ENCODE measurements at regions not wholly inside any gene's neighbourhood (a gene's known extent, or its start where the extent isn't known, plus 50 kb on each side); places are given as distances from the start of the nearest gene placed in this dataset.

GRCh38 chr4:10977534-10977933 is 293.0 kb upstream of the CLNK start:
- DNase-seq: no peak

GRCh38 chr4:10974371-10974770 is 289.8 kb upstream of the CLNK start:
- DNase-seq: no peak

DNA sequence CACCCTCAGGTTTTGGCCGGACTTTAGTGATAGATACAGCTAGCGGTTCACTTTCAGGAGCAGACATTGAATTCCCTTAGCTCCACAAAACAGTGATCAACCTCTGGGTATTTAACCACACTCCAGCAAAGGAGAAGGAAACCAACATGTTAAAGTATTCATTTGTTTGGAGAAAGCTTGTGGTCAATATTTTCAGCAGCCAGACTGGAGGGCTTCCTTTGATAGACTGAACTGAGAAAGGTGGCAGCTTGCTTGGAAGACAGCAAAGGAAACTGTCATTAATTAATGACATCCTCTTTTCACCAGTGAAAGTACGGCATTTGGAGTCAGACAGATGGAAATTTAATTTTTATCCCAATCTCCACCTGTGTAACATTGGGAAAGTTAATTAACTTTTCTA is 289.1 kb upstream of the CLNK start:
- DNase-seq: no peak

DNA sequence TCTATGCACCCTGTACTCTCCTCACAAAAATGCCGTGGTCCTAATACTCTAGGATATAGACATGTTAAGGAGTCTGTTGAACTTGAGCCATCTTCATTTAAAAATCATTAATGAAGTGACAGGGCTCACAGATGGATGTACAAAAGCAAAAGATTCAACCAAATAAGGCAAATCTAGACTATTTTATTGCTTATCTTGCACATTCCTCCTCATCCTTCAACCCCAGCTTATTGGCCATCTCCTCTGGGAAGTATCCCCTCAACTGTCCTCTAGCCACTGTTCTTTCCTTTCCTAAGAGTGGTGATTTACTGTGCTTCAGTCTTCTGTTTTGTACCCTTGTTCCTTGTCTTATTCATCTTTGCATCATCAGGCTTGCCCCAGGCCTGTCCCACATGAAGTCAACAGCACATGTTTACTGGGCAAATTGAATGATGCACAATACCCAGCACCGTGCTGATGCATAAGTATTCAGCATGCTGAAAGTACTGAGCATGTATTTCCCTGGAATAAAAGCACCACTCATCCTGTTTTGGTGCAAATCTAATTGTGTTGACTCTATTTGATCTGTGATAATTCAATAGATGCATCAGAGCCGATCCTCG is 287.3 kb upstream of the CLNK start:
- no peak for DNase-seq

DNA sequence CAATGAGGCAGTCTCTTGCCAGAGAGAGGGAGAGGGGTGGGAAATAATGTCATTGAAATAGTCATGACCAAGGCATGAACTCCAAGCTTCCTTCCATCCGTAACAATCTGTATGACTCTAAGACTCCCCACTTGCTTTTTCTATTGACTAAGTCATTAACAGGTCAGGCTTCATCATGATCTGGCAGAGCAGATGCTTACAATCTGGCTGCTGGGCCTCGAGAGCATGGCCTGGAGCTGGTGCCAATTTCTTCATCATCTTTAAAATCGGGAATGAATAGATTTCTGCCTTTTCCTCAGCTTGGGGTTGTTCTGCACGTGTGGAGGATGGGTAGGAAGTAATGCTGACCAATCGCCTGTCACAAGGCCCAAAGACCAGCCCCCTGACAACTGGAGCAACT is 280.6 kb upstream of the CLNK start:
- no peak for DNase-seq

GRCh38 chr4:10963958-10964703 is 279.6 kb upstream of the CLNK start:
- DNase-seq: no peak

DNA sequence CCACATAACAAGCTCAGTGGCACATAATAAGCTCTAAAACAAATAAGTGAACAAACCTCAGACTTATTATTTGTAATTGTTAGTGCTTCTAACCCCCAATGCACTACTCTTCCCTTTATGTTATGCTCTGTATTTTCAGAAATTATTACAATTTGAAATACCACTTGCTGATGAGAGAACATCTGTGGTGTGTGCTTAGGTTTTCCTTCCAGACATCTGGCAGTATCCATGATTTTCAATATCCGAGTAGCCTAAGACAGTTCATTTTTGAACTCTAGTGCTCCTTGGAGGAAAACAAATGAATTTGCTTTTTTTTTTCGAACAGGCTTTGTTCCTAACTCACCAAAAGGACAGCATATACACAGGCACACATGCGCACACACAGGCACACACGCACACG is 278.7 kb upstream of the CLNK start:
- no peak for DNase-seq

DNA sequence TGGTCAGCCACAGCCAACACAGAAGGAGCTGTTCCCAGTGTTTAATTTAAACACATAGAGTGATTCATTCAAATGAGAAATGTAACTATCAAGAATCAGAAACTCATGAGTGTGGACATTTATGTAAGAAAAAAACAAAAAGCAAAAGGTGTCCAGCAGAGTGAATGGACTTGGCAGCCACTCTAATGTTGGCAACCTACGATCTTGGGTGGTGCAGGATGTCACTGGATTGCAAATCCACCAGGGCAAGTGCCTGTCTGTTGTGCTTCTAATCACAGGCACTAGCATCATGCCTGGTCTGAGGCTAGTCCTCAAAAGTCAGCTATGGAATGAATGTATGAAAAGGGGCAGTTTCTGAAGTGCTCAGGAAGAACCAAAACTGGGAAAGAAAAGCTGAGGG is 277.7 kb upstream of the CLNK start:
- DNase-seq: no peak

GRCh38 chr4:10960389-10960788 is 275.8 kb upstream of the CLNK start:
- DNase-seq: peak; percentile 43

DNA sequence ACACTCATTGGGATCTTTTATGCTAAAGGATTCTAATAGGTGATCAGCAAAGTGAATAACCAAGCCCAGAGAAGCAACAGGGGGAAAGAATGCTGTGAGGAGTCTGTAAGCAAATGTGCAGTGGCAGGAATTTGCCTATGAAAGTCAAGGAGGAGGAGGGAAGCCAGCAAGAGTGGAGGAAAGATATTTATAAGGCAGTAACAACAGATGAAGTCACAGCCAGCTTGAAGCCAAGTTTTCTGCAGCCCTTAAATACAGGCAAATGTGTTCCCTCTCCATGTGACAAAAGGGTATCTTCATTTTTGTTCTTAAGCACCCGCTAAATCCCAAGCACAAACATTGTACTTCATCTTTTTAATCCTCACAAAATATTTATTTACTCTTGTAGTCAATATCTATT is 275.0 kb upstream of the CLNK start:
- no peak for DNase-seq

DNA sequence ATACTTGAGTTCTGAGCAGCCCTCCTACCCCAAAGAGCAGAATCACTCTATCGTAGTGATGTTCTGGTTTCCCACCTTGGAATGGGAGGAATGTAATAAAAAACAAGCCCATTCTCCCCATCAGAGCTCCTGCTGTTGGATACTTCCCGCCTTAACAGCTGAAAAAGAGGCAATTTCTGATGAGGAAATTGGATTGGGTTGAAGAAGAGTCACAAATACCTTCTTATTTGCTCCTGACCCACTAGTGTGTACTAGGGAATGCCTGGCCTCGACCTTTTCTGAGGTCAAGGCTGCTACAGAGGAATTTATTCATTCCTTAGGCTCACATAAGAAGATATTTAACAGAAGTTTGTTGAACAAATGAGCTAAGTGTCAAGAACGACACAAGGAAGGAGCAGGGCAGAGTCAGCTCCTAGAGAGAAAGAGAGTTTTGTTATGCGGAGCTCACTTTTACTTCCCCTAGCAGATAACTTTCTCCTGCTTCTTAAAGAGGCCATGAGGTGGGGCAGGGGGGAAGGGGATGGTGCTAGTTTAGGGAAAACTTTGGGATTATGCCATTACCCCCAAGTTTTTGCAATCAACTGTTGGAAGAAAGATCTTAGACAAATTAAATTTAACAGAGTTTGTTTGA is 273.8 kb upstream of the CLNK start:
- no peak for DNase-seq

DNA sequence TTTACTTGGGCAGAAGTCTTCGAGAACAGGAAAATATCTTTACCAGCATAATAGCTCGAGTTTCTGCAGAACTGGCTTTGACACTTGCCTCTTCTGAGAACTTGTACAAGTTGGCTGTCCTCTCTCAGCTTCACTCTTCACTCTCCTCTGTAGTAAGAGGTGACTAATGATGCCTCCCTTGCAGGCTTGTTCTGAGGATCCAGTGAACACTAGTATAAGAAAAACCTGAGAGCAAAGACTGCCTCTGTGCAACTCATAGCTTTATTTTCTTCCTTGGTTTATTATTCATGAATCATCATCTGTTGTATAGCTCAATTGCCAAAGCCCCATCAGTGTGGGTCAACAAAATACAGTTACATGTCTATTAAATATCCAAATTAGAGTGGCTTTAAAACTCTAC is 266.7 kb upstream of the CLNK start:
- no peak for DNase-seq

DNA sequence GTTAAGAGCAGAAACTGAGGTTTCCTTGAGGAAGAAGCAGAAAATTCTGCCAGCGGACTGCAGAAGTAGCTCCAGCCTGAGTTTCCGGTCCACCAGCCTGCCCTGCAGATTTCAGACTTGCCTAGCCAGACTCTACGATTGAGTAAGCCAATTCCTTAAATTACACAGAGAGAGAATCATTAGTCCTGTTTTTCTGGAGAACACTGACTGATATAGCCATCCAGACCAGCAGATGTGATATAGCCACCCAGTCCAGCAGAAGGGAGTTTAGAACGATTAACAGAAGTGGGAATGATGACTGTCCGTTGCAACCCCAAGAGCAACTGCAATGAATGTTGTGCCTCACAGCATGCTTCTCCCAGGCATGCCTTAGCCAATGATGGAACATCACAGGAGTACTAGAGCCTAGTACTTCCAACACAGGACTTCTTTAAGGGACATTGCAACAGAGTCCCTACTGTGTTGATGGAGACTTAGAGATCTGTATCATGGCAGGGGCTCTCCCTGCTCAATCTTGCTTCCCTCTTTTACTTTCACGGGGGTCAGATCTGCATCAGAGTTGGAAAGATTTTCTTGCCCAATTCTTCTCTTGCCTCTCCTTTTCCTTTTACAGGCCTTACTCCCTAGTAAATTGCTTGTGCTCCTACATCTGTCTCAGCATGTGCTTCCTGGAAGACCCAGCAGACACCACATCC is 264.6 kb upstream of the CLNK start:
- DNase-seq: no peak

GRCh38 chr4:10947898-10948297 is 263.3 kb upstream of the CLNK start:
- DNase-seq: no peak

DNA sequence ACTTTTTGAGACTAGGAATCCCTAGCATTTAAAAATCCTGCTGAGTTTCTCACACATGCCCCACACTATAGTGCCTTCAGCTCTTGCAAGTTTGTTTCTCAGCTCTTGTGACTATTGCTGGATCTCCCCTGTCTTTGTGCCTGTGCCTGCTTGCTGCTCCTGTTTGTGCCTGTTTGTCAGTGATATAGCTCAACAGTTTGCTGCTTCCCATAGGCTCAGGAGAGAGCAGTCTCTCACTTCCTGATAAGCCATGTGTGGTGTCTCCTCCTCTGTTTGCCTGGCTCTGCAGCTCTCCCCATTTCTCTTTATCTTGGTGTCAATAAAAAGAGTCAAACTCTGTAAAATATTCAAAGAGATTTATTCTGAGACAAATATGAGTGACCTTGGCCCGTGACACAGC is 259.8 kb upstream of the CLNK start:
- no peak for DNase-seq

GRCh38 chr4:10942156-10942555 is 257.6 kb upstream of the CLNK start:
- DNase-seq: no peak

DNA sequence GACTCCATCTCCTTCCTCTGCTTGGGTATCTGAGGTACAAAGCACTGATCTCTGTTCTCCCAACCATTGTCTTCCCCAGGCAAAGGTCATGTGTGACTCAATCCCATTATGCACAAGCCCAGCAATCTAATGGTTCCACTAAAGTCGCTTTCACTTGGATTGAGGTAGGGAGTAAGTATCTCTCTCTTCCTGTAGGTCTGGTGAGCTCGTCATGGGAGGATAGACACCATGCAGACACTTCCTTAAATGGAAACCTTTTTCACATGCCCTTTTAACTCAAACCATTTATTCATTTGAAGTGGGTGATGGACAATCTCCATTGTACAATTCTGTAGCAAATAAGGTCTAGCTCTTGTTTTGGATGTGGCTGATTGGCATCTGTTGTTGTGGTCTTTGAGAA is 245.2 kb upstream of the CLNK start:
- DNase-seq: no peak

GRCh38 chr4:10925996-10926395 is 241.4 kb upstream of the CLNK start:
- no peak for DNase-seq

- DNase-seq: no peak
Measured at GRCh38 chr4:10924274-10924673, 239.7 kb upstream of the CLNK start.

DNA sequence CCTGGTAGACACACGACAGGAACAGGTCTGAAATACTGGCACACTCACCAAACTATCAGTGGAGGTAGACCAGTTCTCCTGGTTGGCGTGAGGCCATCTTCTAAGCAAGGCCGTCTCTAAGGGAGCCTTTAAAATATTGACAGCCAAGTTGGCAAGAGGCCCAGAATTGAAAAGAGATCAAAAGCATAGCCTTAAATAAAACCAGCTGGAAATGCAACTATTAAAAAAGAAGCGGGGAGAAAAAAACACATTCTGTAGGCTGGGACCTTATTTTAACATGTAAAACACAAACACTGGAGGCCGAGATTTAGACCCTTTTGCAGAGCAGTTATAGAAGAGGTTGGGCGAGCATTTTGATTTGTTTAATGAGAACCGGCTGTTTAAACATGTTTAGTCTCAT is 233.0 kb upstream of the CLNK start:
- peak; percentile 98 for DNase-seq

DNA sequence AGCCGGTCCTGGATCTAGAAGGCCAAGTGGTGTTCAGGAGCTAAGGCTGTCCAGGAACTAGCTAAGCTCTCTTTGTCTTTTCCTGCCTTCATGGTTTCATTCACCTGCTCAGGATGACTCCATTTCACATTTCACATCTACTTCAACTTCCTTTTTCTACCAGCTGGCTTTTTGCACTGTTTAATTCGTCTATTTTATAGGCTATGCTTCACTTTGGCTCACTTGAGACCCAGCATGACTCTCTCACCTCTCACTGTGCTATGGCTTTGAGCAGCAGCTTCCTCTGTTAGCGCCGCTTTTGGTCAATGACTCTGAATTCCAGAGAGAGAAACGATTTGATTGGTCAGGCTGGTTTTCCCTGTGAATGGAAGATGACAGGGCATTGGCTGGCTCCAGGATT is 213.5 kb upstream of the CLNK start:
- DNase-seq: no peak

DNA sequence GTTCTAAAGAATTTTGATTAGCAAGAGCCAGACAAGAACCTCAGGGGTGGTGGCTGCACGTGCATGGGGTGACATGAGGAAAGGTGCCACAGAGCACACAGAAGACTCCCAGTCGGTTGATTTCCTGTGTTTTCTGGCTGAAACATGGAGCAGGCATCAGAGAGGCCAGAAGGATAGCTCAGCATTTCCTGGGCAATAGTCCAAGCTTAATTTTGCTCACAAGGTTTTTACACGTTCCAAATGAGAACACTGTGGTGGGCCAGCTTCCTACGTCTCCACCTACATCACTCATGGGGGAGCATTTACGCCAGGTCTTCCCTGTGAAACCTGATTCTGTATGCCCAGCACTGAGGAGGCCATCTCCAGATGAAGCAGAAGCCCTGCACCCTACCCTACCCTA is 212.5 kb upstream of the CLNK start:
- no peak for DNase-seq

DNA sequence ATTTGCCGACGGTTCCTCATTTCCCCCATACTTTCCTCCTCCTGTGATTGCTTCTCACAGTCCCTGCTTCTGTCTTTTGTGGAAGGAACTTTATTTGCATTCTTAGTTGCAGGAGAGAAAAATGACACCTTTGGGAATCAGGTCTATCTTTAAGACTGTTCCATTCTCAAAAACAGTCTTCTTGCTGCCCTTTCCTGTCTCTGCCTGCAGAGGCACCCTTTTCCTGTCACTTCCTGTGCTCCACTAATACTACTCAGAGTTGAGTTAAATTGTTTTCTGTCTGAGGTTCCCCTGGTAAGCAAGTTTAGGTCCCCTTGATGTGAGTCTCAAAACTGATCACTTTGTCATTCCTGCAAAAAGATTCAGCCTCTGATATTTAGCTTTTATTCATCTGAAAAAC is 208.8 kb upstream of the CLNK start:
- DNase-seq: peak; percentile 10

DNA sequence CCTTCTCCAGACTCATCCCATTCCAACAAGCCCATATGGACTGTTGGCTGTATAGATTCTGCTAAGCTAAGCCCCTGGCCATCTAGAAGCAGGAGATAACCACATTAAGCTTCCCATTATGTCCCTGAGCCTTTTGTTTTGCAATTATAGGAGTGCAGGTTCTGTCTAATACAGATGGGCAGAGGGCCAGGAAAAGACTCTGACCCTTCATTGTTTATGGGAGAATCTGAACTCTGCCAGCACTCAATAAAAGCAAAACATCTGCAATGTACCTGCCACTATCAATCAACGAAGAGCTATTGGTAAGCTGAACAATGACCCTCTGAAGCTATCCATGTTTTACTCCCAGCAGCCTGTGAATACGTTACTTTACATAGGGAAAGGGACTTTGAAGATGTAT is 207.3 kb upstream of the CLNK start:
- DNase-seq: peak; percentile 52

All from NCI-H1092 treated with DMSO at 0.1 percent for 48 hours (cell line).